ENCODE measurements at regions not wholly inside any gene's neighbourhood (a gene's known extent, or its start where the extent isn't known, plus 50 kb on each side); places are given as distances from the start of the nearest gene placed in this dataset.

DNA sequence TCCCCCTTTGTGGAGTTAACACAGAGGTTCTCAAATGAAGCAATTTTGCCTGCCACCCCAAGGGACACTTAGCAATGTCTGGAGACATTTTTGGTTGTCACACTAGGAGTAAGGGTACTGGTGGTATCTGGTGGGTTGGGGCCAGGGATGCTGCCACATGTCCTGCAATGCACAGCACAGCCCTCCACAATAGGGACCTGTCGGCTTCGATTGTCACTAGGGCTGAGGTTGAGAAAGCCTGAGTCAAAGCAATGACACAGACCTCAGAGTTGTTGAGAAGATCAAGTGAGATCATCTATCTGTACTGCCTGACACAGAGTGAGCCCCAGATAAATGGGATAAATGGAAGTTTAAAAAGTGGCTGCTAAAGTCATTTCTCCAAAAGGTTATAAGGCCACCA, 249.2 kb upstream of the KLF4 start:
- ATAC-seq (ENCODE audit: low read depth) (0 out of 3 replicates have a peak, but pooled peaks have one; percentile 15), DNase-seq (ENCODE audit: low spot score) (no peak)
- Histone ChIP-seq H3K4me1 (ENCODE audit: insufficient read depth, poor library complexity, severe bottlenecking) (peaks cover 47% of the 10 kb centered on the region), H3K27me3 (ENCODE audit: insufficient read depth, poor library complexity, severe bottlenecking) (no peaks in the 10 kb centered on the region), H3K36me3 (ENCODE audit: low read depth) (no peaks in the 10 kb centered on the region), H3K27ac (ENCODE audit: poor library complexity, severe bottlenecking) (peak overlapping the region; percentile 91), H3K9me3 (ENCODE audit: severe bottlenecking) (no peaks in the 10 kb centered on the region), H3K4me3 (ENCODE audit: severe bottlenecking) (no peak overlapping the region)
- TF ChIP-seq, protein P1, sequence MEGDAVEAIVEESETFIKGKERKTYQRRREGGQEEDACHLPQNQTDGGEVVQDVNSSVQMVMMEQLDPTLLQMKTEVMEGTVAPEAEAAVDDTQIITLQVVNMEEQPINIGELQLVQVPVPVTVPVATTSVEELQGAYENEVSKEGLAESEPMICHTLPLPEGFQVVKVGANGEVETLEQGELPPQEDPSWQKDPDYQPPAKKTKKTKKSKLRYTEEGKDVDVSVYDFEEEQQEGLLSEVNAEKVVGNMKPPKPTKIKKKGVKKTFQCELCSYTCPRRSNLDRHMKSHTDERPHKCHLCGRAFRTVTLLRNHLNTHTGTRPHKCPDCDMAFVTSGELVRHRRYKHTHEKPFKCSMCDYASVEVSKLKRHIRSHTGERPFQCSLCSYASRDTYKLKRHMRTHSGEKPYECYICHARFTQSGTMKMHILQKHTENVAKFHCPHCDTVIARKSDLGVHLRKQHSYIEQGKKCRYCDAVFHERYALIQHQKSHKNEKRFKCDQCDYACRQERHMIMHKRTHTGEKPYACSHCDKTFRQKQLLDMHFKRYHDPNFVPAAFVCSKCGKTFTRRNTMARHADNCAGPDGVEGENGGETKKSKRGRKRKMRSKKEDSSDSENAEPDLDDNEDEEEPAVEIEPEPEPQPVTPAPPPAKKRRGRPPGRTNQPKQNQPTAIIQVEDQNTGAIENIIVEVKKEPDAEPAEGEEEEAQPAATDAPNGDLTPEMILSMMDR (IDR thresholded peaks at IDR 0.05; ENCODE audit: poor library complexity, severe bottlenecking), result no peak

DNA sequence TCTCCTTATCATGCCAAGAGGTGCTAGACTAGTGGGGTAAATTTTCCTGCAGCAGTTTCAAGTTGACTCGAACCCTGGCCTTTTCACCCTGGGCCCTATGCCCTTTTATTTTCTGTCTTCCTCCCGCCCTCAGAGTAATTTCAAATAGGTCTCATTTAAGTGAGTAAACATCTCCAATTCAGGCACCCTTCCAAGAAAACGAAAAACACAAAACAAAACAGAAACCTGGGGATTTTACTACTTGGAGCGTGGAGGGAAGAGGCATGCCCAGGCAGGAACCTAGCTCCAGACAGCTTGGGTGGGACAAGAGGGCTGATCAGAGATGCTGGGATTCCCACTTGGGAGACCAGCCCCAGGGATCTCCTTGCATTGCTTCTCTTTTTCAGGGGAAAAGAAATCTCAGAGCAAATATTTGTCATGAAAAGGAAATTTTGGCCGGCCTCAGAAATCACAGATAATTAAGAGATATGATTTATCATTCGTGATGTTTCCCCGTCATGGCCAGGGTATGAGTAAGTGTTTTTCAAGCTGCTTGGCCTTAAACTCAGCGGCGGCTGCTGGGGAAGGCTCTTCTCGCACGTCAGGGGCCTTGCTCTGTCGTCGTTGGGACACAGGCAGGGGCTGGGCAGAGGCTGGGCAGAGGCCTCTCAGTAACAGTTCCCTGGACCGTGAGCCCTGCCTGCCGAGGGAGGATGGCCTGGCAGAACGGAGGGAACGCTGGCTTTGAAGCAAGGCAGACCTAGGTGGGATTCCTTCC, 248.6 kb upstream of the KLF4 start:
- Histone ChIP-seq H3K27me3 (ENCODE audit: insufficient read depth, poor library complexity, severe bottlenecking) (no peaks in the 10 kb centered on the region), H3K9me3 (ENCODE audit: severe bottlenecking) (no peaks in the 10 kb centered on the region), H3K27ac (ENCODE audit: poor library complexity, severe bottlenecking) (peak overlapping the region; percentile 91), H3K4me3 (ENCODE audit: severe bottlenecking) (no peak overlapping the region), H3K4me1 (ENCODE audit: insufficient read depth, poor library complexity, severe bottlenecking) (peaks cover 53% of the 10 kb centered on the region), H3K36me3 (ENCODE audit: low read depth) (no peaks in the 10 kb centered on the region)
- TF ChIP-seq, protein P1 (IDR thresholded peaks at IDR 0.05; ENCODE audit: poor library complexity, severe bottlenecking), result no peak
- peak; percentile 76 for DNase-seq (ENCODE audit: low spot score)
- ATAC-seq (ENCODE audit: low read depth), result peak; percentile 69

DNA sequence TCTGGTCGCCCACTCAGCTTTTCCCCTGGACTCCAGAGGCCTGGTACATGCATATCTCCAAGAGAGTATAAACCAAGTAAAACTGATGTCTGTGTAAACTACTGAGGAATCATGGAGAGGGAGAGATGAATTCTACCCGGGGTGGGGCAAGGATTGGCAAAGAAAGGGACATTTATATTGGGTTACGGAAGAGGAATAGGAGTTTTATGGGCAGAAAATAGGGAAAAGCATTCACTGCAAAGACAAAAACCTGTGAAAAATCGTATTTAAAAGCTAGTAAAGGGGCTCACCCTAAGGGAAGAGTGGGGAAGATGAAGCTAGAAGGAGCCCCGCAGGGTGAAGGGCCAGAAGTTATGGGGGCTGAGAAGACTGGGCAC, 248.0 kb upstream of the KLF4 start:
- peak overlapping the region; percentile 91 for H3K27ac ChIP-seq (ENCODE audit: poor library complexity, severe bottlenecking)
- ATAC-seq (ENCODE audit: low read depth), result no peak

DNA sequence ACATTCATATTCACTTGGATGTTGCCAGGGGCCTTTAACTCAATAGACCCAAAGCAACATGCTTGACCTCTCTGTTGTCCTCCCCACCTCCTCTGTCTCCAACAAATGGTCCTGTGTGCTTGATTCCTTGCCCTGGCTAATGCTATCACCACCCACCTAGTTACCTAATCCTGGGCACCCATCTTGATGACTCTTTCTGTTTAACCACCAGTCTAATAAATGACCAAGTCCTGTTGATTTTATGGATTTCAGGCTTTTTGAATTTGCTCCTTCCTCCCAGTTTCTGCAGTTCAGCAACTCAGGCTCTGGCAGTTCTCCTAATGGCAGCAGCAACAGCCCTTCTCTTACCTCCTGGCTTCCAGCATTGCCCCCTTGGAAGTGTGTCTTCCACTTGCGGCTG, 246.3 kb upstream of the KLF4 start:
- Histone ChIP-seq H3K4me1 (ENCODE audit: insufficient read depth, poor library complexity, severe bottlenecking) (peaks cover 62% of the 10 kb centered on the region), H3K27ac (ENCODE audit: poor library complexity, severe bottlenecking) (no peak overlapping the region), H3K27me3 (ENCODE audit: insufficient read depth, poor library complexity, severe bottlenecking) (no peaks in the 10 kb centered on the region), H3K36me3 (ENCODE audit: low read depth) (no peaks in the 10 kb centered on the region), H3K4me3 (ENCODE audit: severe bottlenecking) (no peak overlapping the region), H3K9me3 (ENCODE audit: severe bottlenecking) (no peaks in the 10 kb centered on the region)
- DNase-seq (ENCODE audit: low spot score) (no peak), ATAC-seq (ENCODE audit: low read depth) (no peak)
- TF ChIP-seq, protein P1 (IDR thresholded peaks at IDR 0.05; ENCODE audit: poor library complexity, severe bottlenecking), result no peak

More for the DNA sequence above, 248.0 kb upstream of the KLF4 start:
- Histone ChIP-seq H3K4me3 (ENCODE audit: severe bottlenecking) (no peak overlapping the region), H3K4me1 (ENCODE audit: insufficient read depth, poor library complexity, severe bottlenecking) (peaks cover 59% of the 10 kb centered on the region), H3K36me3 (ENCODE audit: low read depth) (no peaks in the 10 kb centered on the region), H3K9me3 (ENCODE audit: severe bottlenecking) (no peaks in the 10 kb centered on the region), H3K27me3 (ENCODE audit: insufficient read depth, poor library complexity, severe bottlenecking) (no peaks in the 10 kb centered on the region)
- TF ChIP-seq, protein P1 (IDR thresholded peaks at IDR 0.05; ENCODE audit: poor library complexity, severe bottlenecking), result no peak
- no peak for DNase-seq (ENCODE audit: low spot score)

Measured in RWPE2 (cell line).